Stomach (tissue), 8 donors: ENCODE measurements at regions not wholly inside any gene's neighbourhood (a gene's known extent, or its start where the extent isn't known, plus 50 kb on each side); places are given as distances from the start of the nearest gene placed in this dataset.

Source experiments
- DNase-seq, 2 donors: peaks; one replicate each; pipeline versions ENCODE4 v3.0.0 to v3.0.0-alpha.2; 2013 to 2019
- H3K27ac ChIP-seq, 5 donors: fragments of 200-600 bp in 4 of 5; sonication (generic) in 4 of 5; one replicate each; pipeline ENCODE4 v1.5.1; 2013 to 2019; ENCODE audit warnings: mild to moderate bottlenecking in 1 of 5, moderate library complexity in 1 of 5
- H3K27me3 ChIP-seq, 3 donors: fragments of 200-600 bp; sonication (generic); one replicate each; pipeline ENCODE4 v1.5.1; 2017 to 2019; ENCODE audit warnings: mixed run types in 1 of 3
- H3K36me3 ChIP-seq, 4 donors: fragments of 200-600 bp; sonication (generic); 1 replicate in 3 of 4; 2 replicates in 1 of 4; pipeline ENCODE4 v1.5.1; 2016 to 2019
- H3K4me1 ChIP-seq, 4 donors: fragments of 200-600 bp; sonication (generic); one replicate each; pipeline ENCODE4 v1.5.1; 2016 to 2019
- H3K4me3 ChIP-seq, 4 donors: fragments of 200-600 bp; sonication (generic) in 3 of 4; one replicate each; pipeline ENCODE4 v1.5.1; 2016 to 2019; ENCODE audit warnings: mild to moderate bottlenecking in 1 of 4
- H3K9me3 ChIP-seq, 4 donors: fragments of 200-600 bp; sonication (generic); one replicate each; pipeline ENCODE4 v1.5.1; 2016 to 2019
- EP300 ChIP-seq: sonication (generic); formaldehyde crosslinking; IDR thresholded peaks from one replicate; pipeline ENCODE4 v1.6.1; 2017; ENCODE audit warnings: antibody characterized with exemption
- POLR2A ChIP-seq, 4 donors: fragments of 450-650 bp; IDR thresholded peaks; one replicate each; pipeline ENCODE4 v1.6.1; 2016; ENCODE audit warnings: antibody characterized with exemption in 4 of 4, control low read depth in 2 of 4, mild to moderate bottlenecking in 1 of 4, moderate library complexity in 1 of 4
- POLR2AphosphoS5 ChIP-seq, 3 donors: sonication (generic); formaldehyde crosslinking; IDR thresholded peaks; one replicate each; pipeline ENCODE4 v1.6.1; 2016; ENCODE audit warnings: antibody characterized with exemption in 3 of 3
- WGBS, 5 donors: extraction: QIAGEN DNeasy Blood & Tissue Kit in 3 of 5; methylation state at CpG; one replicate each; pipeline versions ENCODE4 v1.1.5 to v1.1.7; 2013 to 2018; 5-methylcytosine and 5-hydroxymethylcytosine counted together
- intact Hi-C: fragments of 100-400 bp; cut with DNase I; formaldehyde crosslinking; loops from one replicate; pipeline ENCODE4 v1.15.1; 2023; ENCODE audit warnings: low total_unique reads
- TF ChIP-seq, protein P1 (sequence below), 7 experiments: fragments of 450-650 bp in 4 of 7; fragments of 200-600 bp in 3 of 7; sonication (generic) in 3 of 7; IDR thresholded peaks; one replicate each; pipeline ENCODE4 v1.5.1; 2016 to 2019; ENCODE audit warnings: antibody characterized with exemption in 7 of 7, control low read depth in 2 of 7, mild to moderate bottlenecking in 1 of 7
- donor health status: healthy with polysubstance abuse.
- donor health status: Bipolar disorder and iron deficiency.
- donor health status: healthy.

DNA sequence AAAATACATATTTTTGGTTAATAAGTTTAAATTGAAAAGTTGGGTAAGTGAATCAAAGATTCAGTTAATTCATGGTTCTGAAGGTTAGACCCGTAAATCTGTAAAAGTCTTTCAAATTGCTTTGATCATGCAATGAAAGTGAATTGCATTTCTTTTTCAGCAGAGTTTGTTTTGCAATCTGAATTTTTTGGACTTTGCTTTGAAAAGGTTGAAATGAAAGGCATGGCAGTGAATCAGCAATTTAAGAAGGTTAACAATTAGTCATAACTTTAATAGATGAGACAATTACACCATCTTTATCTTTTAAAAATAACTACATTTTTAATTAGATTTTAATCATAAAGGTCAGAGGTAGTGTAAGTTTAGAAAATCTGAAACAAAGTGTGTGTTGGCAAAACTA is 310.9 kb upstream of the KCNJ16 start:
- Histone ChIP-seq H3K9me3 (no peaks in the 10 kb centered on the region), H3K4me1 (peaks cover 0 to 10% (median 4%) of the 10 kb centered on the region in 4 donors), H3K27me3 (no peaks in the 10 kb centered on the region), H3K4me3 (no peak overlapping the region), H3K36me3 (no peaks in the 10 kb centered on the region), H3K27ac (no peak overlapping the region)
- TF ChIP-seq, protein P1, sequence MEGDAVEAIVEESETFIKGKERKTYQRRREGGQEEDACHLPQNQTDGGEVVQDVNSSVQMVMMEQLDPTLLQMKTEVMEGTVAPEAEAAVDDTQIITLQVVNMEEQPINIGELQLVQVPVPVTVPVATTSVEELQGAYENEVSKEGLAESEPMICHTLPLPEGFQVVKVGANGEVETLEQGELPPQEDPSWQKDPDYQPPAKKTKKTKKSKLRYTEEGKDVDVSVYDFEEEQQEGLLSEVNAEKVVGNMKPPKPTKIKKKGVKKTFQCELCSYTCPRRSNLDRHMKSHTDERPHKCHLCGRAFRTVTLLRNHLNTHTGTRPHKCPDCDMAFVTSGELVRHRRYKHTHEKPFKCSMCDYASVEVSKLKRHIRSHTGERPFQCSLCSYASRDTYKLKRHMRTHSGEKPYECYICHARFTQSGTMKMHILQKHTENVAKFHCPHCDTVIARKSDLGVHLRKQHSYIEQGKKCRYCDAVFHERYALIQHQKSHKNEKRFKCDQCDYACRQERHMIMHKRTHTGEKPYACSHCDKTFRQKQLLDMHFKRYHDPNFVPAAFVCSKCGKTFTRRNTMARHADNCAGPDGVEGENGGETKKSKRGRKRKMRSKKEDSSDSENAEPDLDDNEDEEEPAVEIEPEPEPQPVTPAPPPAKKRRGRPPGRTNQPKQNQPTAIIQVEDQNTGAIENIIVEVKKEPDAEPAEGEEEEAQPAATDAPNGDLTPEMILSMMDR (IDR thresholded peaks at IDR 0.05) = no peak
- TF ChIP-seq POLR2AphosphoS5 (IDR thresholded peaks at IDR 0.05) = no peak
- TF ChIP-seq POLR2A (IDR thresholded peaks at IDR 0.05) = no peak
- no peak for DNase-seq
- WGBS, 5 donors = 81 to 94% (median 92%) methylated on average over 1 of the region's 1 CpG
- intact Hi-C loops = no loop called here

DNA sequence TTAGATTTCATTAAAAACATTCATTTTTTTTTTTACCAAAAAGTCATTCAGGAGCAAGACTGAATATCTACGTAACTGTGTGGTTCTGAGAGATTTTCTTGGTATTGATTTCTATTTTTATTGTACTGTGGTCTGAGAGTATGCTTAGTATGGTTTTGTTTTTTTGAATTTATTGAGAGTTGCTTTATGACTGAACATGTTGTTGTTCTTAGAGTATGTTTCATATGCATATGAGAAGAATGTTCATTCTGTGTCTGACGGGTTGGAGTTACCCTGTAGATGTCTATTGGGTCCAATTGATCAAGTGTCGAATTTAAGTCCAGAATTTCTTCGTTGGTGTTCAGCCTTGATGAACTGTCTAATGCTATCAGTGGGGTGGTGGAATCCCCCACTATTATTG is 306.0 kb upstream of the KCNJ16 start:
- TF ChIP-seq, protein P1 (IDR thresholded peaks at IDR 0.05) = no peak
- TF ChIP-seq POLR2AphosphoS5 (IDR thresholded peaks at IDR 0.05) (no peak), POLR2A (IDR thresholded peaks at IDR 0.05) (no peak), EP300 (no peak)
- WGBS, 5 donors = 85 to 89% (median 87%) methylated on average over 4 of the region's 4 CpGs
- intact Hi-C loops = no loop called here
- Histone ChIP-seq H3K9me3 (no peaks in the 10 kb centered on the region), H3K4me3 (no peak overlapping the region), H3K27me3 (no peaks in the 10 kb centered on the region), H3K27ac (no peak overlapping the region), H3K4me1 (no peaks in the 10 kb centered on the region), H3K36me3 (no peaks in the 10 kb centered on the region)
- DNase-seq = no peak

DNA sequence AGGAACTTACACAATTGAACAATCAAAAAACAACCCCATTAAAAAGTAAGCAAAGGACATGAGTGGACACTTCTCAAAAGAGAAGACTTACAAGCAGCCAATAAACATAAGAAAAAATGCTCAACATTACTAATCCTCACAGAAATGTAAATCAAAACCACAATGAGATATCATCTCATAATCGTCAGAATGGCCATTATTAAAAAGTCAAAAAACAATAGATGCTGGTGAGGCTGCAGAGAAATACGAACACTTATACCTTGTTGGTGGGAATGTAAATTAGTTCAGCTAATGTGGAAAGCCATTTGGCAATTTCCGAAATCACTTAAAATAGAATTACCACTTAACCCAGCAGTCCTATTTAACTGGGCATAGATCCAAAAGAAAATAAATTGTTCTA is 301.9 kb upstream of the KCNJ16 start:
- intact Hi-C loops = no loop called here
- Histone ChIP-seq H3K27me3 (no peaks in the 10 kb centered on the region), H3K4me3 (no peak overlapping the region), H3K27ac (no peak overlapping the region), H3K9me3 (no peaks in the 10 kb centered on the region), H3K4me1 (no peaks in the 10 kb centered on the region), H3K36me3 (no peaks in the 10 kb centered on the region)
- no peak for DNase-seq
- TF ChIP-seq, protein P1 (IDR thresholded peaks at IDR 0.05) = no peak
- TF ChIP-seq EP300 (no peak), POLR2A (IDR thresholded peaks at IDR 0.05) (no peak), POLR2AphosphoS5 (IDR thresholded peaks at IDR 0.05) (no peak)
- WGBS, 5 donors = 60 to 85% (median 68%) methylated on average over 3 of the region's 3 CpGs

DNA sequence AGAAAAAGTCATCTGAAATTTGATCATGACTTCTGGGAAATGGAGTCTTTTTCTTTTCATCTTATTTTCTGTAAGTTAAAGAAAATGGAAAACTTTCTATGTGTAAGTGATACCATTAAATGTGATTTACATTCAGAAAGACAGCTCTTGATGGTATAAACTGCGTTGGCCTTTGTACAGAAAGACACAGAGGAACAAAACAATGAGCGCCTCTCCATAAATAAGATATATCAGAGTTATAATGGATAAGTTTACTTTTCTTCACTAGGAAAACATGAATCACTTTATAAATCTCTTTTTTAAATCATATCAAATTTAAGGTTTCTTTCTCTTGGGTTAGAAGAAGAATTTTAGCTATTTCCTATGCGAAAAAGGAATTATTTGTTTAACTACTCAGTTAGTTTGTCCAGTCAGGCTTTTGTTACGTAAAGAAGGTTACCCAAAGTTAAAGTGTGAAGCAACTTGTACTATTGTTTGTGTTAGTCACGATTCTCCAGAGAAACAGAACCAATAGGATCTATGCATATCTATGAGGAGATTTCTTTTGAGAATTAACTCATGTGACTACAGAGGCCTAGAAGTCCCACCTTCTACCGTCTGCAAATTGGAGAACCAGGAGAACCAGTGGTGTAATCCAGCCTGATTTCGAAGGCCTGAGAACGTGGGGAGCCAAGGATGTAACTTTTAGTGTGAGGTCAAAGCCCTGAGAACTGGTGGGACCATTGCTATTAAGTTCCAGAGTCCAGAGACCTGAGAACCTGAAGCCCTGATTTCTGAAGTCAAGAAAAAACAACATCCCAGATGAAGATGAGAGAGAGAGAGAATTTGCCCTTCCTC is 295.4 kb upstream of the KCNJ16 start:
- H3K4me1 ChIP-seq = no peaks in the 10 kb centered on the region
- no peak for DNase-seq
- intact Hi-C loops = no loop called here
- H3K4me3 ChIP-seq = no peak overlapping the region
- no peaks in the 10 kb centered on the region for H3K36me3 ChIP-seq
- WGBS, 5 donors = 72 to 82% (median 81%) methylated on average over 8 of the region's 8 CpGs
- TF ChIP-seq EP300 = no peak
- TF ChIP-seq POLR2A (IDR thresholded peaks at IDR 0.05) = no peak
- TF ChIP-seq, protein P1 (IDR thresholded peaks at IDR 0.05) = no peak
- no peak for TF ChIP-seq POLR2AphosphoS5 (IDR thresholded peaks at IDR 0.05)
- no peaks in the 10 kb centered on the region for H3K9me3 ChIP-seq
- H3K27ac ChIP-seq = no peak overlapping the region
- no peaks in the 10 kb centered on the region for H3K27me3 ChIP-seq
